GM19193 (cell line): ENCODE measurements at regions not wholly inside any gene's neighbourhood (a gene's known extent, or its start where the extent isn't known, plus 50 kb on each side); places are given as distances from the start of the nearest gene placed in this dataset.

Experiments used
- POLR2A ChIP-seq: IDR thresholded peaks from 4 replicates; pipeline ENCODE4 v1.6.1; 2011; ENCODE audit not compliant: insufficient read depth, insufficient read length; ENCODE audit errors: extremely low read depth

DNA sequence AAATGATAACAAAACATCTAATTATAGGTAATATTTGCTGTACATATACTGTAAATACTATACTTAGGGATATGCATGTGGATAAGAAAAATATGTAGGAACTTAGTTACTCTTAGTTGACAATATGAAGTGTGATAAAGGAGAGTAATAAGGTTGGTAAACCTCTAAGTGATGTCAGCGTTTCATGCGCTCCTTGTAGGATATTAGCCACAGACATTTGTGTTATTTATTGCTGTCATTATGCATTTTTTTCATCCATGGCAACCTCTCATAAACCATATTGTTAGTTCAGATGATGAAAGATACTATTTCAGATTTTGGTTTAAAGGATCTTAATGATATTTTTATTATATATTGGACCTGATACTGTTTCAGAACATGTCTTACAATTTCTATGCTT, 298.1 kb upstream of the PITX2 start:
- TF ChIP-seq POLR2A = no peak

DNA sequence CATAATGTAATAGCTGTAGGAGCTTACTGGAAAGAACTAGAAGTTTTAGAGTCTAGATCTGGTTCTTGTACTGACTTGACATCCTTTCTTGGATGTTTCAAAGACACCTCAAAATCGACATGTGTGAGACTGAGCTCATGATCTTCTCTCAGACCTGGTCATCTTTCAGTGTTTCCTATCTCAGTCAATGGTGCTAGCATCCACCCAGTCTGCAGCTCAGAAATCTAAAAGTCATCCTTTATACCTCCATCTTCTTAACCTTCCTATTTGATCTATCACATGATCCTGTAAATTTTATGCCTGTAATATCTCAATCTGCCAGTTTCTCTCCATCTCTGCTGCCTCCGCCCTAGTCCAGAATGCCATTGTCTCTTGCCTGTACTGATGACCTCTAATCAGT, 301.9 kb upstream of the PITX2 start:
- no peak for TF ChIP-seq POLR2A

DNA sequence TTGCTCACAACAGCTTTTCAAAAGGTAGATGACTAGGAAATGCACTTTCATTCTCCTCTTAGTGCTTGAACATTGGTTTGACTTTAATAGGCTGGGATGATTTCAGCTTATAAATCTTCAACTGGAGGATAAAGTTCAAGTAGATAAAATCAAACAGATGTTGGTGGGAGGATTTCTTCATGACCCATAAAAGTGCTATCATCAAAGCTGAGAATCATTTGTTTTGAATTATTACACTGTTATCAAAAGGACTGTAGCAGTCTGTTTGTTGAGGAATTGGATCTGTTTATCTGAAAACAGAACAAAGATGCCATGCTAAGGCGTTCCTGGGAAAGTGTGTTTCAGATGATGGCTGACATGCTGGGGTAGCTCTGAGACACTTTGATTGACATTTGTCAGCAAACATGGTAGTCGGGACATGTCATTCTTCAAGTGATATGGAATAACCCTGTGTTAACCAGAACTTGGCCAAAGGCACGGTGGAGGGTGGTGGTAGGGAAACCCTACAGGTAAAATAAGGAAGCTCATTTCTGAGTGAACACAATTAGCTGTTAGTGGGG, 304.0 kb upstream of the PITX2 start:
- TF ChIP-seq POLR2A = no peak

DNA sequence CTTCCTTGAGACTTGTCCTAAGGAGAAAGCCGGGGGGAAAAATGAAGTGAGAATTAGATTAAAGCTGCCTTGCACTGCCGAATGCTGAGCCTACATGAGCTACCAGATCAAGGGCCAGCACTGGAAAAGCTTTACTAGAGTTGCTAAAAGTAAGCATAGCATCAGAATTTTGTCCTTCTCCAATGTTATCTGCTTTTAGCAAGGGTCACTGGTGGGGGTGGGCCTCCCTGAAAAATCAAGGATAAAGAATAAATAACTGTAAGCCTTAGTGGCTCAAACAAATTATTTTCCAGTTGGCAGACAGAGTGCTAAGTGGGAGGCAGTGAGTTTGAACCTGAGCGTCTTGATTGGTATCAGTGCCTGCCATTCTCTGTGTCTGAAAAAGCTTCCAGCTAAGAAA, 310.5 kb upstream of the PITX2 start:
- no peak for TF ChIP-seq POLR2A

DNA sequence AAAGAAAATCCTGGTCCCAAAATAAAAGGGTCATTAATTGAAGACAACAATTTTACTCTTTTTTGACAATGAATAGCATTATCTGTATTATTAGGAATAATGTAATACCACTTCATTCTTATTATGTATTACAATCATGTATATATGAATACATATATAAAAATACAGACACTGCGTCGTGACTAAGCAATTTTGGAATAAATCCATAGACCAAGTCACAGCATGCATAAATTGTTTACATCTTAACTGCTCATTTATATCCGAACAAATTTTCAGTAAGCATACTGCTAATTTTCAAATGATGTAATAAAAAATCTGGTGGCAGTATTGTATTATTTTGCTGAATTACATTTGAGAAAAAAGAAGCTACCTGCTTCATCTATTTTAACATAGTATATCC, 321.6 kb upstream of the PITX2 start:
- TF ChIP-seq POLR2A = no peak

DNA sequence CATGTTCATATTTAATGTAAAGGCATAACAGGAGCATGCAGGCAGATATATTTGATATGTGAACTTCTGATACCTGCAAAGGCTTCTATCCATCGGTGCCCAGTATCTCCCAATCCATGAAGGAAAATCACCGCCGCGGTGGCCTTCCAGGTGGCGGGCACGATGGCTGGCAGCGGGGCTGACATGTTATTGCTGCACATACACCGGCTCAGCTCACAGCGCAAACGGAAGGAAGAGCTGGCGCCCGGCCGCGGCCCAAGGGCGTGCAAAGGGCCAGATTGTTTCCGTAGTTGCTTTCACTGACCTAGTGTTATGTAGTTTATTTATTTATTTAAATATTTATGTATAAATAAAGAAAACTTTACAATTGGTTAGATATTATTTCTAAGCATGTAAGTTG, 322.7 kb upstream of the PITX2 start:
- no peak for TF ChIP-seq POLR2A

DNA sequence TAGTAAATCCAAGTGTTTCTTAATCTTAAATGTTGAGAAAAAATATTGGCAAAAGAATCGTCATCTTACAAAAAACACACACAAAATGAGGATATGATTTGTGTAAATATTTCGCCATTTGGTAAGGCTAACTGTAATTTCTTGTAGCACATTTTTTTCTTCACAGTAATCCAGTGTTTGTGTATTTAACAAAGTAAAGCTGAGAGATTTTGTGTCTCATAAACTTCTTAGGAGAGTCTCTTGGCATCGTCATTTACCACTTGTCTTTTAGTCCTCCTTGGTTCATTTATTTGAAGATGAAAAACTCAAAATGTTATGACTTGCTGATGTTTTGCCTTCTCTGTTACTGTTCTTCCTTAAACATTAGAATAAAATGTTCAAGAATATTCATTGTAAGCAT, 326.7 kb upstream of the PITX2 start:
- TF ChIP-seq POLR2A = no peak

DNA sequence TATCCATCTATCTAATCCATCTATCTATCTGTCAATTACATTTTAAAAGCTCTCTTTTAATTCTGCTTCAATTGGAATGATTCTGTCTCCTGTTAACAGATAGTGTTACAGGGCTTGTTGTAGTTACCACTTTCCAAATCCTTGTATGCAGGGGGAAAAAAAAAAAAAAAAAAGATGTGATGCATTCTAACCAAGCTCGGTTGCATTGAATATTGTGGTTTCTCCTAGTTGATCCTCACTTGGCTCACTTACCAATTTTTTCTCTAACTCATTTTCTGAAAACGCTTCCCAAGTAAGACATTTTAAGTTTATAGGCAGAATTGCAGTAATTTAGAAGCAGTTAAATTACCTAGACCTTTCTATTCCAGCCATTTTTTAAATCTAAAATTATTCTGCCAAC, 327.9 kb upstream of the PITX2 start:
- no peak for TF ChIP-seq POLR2A

DNA sequence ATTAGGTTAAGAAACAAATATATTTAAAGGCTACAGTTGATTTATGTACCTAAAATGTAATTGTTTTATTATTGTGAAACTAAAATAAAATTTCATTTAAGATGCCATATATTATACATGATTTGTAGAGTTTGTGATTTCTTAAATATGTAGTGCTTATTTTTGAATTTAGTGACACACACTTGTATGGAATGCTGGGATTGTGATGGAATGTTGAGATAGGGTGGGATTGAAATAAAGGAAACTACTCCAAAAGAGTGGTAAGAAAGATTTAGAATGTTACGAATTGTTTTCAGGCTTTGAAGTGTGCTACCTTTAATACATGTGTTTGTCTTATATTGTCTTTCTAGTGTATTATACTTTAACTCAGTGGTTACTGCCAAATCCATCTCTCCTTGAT, 330.3 kb upstream of the PITX2 start:
- no peak for TF ChIP-seq POLR2A

DNA sequence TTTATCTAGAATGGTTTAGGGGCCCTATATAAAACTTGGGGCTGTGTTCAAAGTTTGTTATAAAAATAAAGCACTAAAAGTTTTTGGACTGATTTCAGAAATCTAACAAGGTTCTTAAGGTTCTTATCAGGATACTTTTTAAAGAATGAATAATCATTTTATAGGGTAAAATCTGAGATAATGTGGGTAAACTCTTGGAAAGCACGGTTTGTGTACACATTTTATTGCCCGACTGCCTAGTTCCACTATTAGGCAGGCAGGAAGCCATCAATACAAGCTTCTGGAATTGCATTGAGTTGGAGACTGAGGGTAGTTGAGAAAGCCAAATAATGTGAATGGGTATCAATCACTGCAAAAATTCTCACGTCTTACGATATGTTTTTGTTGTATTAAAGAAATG, 331.0 kb upstream of the PITX2 start:
- no peak for TF ChIP-seq POLR2A

DNA sequence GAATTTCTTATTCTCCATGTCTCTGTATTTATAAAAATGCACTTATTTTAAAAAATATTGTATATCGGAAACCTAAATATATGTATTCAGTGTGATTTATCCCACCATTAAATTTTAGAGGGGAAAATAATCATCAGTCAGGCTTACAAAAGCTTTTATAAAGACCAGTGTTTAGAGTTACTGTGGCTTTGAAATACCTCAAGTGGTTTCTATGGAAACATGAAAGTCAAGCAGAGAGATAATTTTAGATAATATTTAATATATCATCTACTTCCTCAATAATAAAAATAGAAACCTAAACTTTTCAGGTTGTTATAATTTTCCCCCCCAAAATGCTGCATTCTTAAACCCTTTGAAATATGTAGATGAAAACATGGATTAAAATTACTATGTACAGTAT, 332.9 kb upstream of the PITX2 start:
- no peak for TF ChIP-seq POLR2A

DNA sequence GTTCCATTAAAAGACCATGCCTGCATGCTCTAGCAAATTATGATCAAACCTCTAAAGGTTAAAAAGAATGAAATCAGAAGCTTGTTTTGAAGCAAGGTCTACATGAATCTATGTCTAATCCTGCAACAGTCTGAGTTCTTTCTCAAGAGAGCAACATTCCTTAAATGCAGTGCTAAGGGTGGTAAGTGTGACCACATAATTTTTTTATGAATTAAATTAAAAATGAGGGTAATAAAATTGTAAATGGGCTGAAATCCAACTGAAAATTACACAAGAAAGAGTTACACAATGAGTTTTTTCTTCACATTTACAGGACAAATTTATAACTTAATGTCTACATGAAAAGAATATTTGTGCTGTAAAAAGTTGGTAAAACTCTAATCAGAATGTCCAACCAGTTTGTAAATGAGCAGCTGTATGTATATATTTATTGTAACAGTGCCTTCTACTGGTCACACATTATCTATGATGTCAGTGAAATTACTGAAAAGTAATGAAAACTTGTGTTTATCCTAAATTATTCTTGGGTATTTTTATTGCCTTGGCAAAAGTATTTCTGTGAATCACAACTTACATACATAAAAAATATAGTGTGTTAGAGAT, 336.3 kb upstream of the PITX2 start:
- TF ChIP-seq POLR2A = no peak

DNA sequence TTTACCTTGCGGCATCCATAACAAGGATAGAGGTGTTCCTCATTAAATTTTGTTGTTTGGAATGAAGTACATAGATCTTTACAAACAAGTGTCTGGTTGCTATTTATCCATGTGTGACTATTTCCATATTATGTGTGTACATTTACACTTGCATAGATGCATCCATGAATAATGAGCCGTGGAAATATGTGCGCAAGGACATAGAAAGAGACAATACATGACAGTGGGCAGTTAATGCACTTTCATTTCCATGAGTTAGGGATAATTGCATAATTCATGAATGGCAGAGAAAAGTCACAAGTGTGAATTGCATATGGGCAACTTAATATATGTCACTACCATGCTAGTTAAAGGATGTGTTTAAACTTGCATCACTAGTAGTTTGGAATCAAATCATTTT, 338.2 kb upstream of the PITX2 start:
- no peak for TF ChIP-seq POLR2A

DNA sequence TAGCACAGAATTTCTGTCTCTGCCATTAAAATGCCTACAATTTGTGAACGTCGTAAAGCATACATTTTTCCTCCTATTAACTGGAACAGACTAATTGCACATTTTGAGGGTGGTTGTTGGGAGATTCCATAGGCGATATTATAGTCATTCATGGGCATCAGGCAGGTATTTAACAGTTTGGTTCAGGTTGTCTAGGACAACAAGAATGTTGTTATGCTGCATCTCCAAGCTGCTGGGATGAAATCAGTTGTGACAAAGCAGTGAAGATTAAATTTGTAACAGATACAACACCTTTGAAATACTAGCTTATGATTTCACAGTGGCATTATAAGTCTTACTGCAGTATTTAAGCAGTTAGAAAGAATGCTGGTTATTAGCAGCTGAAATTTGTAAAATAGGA, 339.7 kb upstream of the PITX2 start:
- TF ChIP-seq POLR2A = no peak

DNA sequence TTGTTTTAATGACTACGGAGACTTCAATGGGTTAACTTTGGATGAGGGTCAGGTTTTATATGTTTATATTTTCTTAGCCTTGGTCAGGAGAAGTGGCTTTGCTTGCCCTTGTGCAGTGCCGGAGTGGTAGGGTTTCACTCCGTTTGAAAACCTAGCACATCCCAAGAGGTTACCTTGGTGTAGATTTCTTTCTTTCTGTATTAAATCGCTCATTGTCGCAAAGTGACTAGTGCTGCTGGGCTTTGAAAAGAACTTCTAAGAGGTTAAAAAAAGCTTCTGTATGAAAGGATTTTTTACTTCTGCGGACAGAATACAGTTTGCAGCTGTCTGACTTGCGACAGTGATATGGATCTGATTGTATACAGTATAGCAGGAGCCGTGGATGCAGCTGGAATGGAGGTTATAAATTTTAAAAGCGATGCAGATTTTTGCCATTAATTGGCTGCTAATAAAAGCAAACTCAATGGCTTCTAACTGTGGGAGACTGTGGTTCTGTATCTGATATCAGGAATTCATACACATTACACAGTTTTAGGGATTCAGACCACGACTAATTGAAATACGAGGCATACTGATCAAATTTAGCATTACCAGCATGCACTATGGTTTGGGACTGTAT, 340.9 kb upstream of the PITX2 start:
- no peak for TF ChIP-seq POLR2A

DNA sequence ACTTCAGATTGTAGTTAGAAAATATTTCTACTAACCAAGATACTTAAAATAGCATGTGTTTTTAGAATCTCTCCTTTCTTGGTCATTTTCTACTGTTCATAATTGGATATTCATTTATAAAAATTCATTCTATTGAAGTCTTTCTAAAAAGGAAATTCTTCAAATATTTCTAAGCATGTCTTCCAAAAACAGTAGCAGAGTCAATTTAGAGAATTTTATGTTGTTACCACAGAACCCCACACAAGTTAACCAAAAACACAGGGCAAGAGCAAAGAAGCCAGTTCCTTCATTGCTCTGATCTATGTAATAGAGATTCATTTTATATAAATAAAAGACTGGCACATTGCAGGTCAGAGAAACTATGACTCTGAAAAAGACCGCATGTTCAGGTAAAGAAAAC, 345.1 kb upstream of the PITX2 start:
- TF ChIP-seq POLR2A = no peak

DNA sequence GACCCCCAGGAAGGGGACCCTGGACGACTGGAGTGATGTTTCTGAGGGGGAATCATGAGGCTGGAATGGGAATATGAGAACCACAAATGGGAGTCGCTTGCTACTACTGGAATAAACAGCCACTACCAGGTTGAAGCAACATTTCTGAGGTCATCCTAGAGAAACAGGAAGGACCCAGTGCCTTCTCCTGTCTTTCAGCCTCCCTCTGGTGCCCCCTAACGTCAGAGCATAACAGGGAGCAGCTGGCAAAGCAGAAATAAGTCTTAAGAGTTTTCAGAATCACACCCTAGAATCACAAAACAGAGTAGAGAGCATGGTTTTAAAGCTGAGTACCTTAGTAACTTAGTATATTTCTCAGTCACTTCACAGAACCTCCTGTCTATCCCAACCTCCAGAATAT, 347.8 kb upstream of the PITX2 start:
- TF ChIP-seq POLR2A = no peak
